Activated CD8-positive, alpha-beta memory T cell treated with anti-CD3 and anti-CD28 coated beads, Interleukin-2, amount 50 U/mL, for 1 hour (primary cell): ENCODE measurements at regions not wholly inside any gene's neighbourhood (a gene's known extent, or its start where the extent isn't known, plus 50 kb on each side); places are given as distances from the start of the nearest gene placed in this dataset.

Experiments
- DNase-seq: peaks from one replicate; pipeline ENCODE4 v3.0.0-alpha.2; 2020; ENCODE audit errors: extremely low read depth

- DNase-seq = no peak
Observed at GRCh38 chr3:59341459-59341858, 291.6 kb upstream of the CFAP20DC start.

GRCh38 chr3:59339818-59340217 is 290.0 kb upstream of the CFAP20DC start:
- DNase-seq = no peak

GRCh38 chr3:59338934-59339333 is 289.1 kb upstream of the CFAP20DC start:
- DNase-seq = no peak

GRCh38 chr3:59335338-59335737 is 285.5 kb upstream of the CFAP20DC start:
- DNase-seq = no peak

- DNase-seq = no peak
Observed at GRCh38 chr3:59334585-59334984, 284.8 kb upstream of the CFAP20DC start.

- DNase-seq = no peak
Observed at GRCh38 chr3:59327376-59327808, 277.6 kb upstream of the CFAP20DC start.

- no peak for DNase-seq
Observed at GRCh38 chr3:59326246-59327024, 276.6 kb upstream of the CFAP20DC start.

GRCh38 chr3:59321881-59322540 is 272.2 kb upstream of the CFAP20DC start:
- DNase-seq = no peak

GRCh38 chr3:59320080-59320479 is 270.3 kb upstream of the CFAP20DC start:
- DNase-seq = no peak

GRCh38 chr3:59319442-59319841 is 269.6 kb upstream of the CFAP20DC start:
- no peak for DNase-seq

- DNase-seq = no peak
Observed at GRCh38 chr3:59318881-59319280, 269.1 kb upstream of the CFAP20DC start.

GRCh38 chr3:59317386-59317785 is 267.6 kb upstream of the CFAP20DC start:
- DNase-seq = no peak

- no peak for DNase-seq
Observed at GRCh38 chr3:59316688-59317275, 267.0 kb upstream of the CFAP20DC start.

GRCh38 chr3:59313365-59313764 is 263.5 kb upstream of the CFAP20DC start:
- DNase-seq = no peak

- no peak for DNase-seq
Observed at GRCh38 chr3:59311231-59311630, 261.4 kb upstream of the CFAP20DC start.

GRCh38 chr3:59310736-59311135 is 260.9 kb upstream of the CFAP20DC start:
- DNase-seq = no peak

- DNase-seq = no peak
Observed at GRCh38 chr3:59308684-59309083, 258.9 kb upstream of the CFAP20DC start.

- no peak for DNase-seq
Observed at GRCh38 chr3:59308001-59308400, 258.2 kb upstream of the CFAP20DC start.

- no peak for DNase-seq
Observed at GRCh38 chr3:59306436-59306835, 256.6 kb upstream of the CFAP20DC start.

- no peak for DNase-seq
Observed at GRCh38 chr3:59304296-59304695, 254.5 kb upstream of the CFAP20DC start.

- DNase-seq = no peak
Observed at GRCh38 chr3:59303452-59303851, 253.6 kb upstream of the CFAP20DC start.

- DNase-seq = no peak
Observed at GRCh38 chr3:59302442-59302841, 252.6 kb upstream of the CFAP20DC start.

GRCh38 chr3:59300733-59301132 is 250.9 kb upstream of the CFAP20DC start:
- no peak for DNase-seq
